ENCODE measurements at regions not wholly inside any gene's neighbourhood (a gene's known extent, or its start where the extent isn't known, plus 50 kb on each side); places are given as distances from the start of the nearest gene placed in this dataset.

GRCh38 chr14:104461676-104462449, 117.7 kb upstream of the C14orf180 start:
- Mint-ChIP-seq H3K4me3 (peak overlapping the region in 1 of 2 donors; percentile 61), H3K36me3 (no peaks in the 10 kb centered on the region), H3K9me3 (peaks cover 0 to 5% (median 0%) of the 10 kb centered on the region in 7 donors), H3K27me3 (ENCODE audit: low read depth in 3 of 3) (peaks cover 37 to 52% (median 49%) of the 10 kb centered on the region in 3 donors), H3K4me1 (no peaks in the 10 kb centered on the region), H3K27ac (no peak overlapping the region)
- Histone ChIP-seq H2AFZ (ENCODE audit: insufficient read depth, low read depth, low read length, poor library complexity, severe bottlenecking) (no peak overlapping the region), H3K4me1 (ENCODE audit: control insufficient read depth in 1 of 2, insufficient read depth in 2 of 2, low read length in 2 of 2) (no peaks in the 10 kb centered on the region), H4K20me1 (ENCODE audit: insufficient read depth, low read length) (no peaks in the 10 kb centered on the region), H3K4me3 (replicated peaks in 1 of 3; ENCODE audit: low read depth in 2 of 3, low read length in 3 of 3) (no peak overlapping the region), H3K9me3 (replicated peaks in 1 of 2; ENCODE audit: control insufficient read depth in 1 of 2, insufficient read depth in 1 of 2, low read length in 2 of 2) (peaks cover 0 to 7% of the 10 kb centered on the region in 2 donors), H3K4me2 (replicated peaks; ENCODE audit: extremely low read depth, low read length, poor library complexity, severe bottlenecking) (no peak overlapping the region), H3K27ac (ENCODE audit: low read depth in 1 of 2, low read length in 2 of 2) (no peak overlapping the region), H3K79me2 (ENCODE audit: insufficient read depth, low read length) (no peaks in the 10 kb centered on the region), H3K9ac (ENCODE audit: insufficient read depth, low read length, poor library complexity, severe bottlenecking) (no peak overlapping the region), H3K36me3 (replicated peaks in 1 of 2; ENCODE audit: control insufficient read depth in 1 of 2, insufficient read depth in 2 of 2, low read length in 2 of 2) (no peaks in the 10 kb centered on the region), H3K27me3 (ENCODE audit: control insufficient read depth in 2 of 2, insufficient read depth in 2 of 2, low read length in 2 of 2) (peaks cover 27 to 34% of the 10 kb centered on the region in 2 donors)
- TF ChIP-seq CTCF (IDR thresholded peaks at IDR 0.05): no peak
- WGBS (ENCODE audit: insufficient coverage): 1% methylated on average over 63 of the region's 66 CpGs
- DNase-seq: no peak
- intact Hi-C loops (cut with micrococcal nuclease): no loop called here

GRCh38 chr14:104462651-104463630, 116.6 kb upstream of the C14orf180 start:
- Histone ChIP-seq H4K20me1 (ENCODE audit: insufficient read depth, low read length) (no peaks in the 10 kb centered on the region), H3K9ac (ENCODE audit: insufficient read depth, low read length, poor library complexity, severe bottlenecking) (no peak overlapping the region), H3K4me1 (ENCODE audit: control insufficient read depth in 1 of 2, insufficient read depth in 2 of 2, low read length in 2 of 2) (no peaks in the 10 kb centered on the region), H3K4me3 (replicated peaks in 1 of 3; ENCODE audit: low read depth in 2 of 3, low read length in 3 of 3) (no peak overlapping the region), H3K9me3 (replicated peaks in 1 of 2; ENCODE audit: control insufficient read depth in 1 of 2, insufficient read depth in 1 of 2, low read length in 2 of 2) (peaks cover 0 to 7% of the 10 kb centered on the region in 2 donors), H3K4me2 (replicated peaks; ENCODE audit: extremely low read depth, low read length, poor library complexity, severe bottlenecking) (no peak overlapping the region), H3K27ac (ENCODE audit: low read depth in 1 of 2, low read length in 2 of 2) (no peak overlapping the region), H2AFZ (ENCODE audit: insufficient read depth, low read depth, low read length, poor library complexity, severe bottlenecking) (no peak overlapping the region), H3K79me2 (ENCODE audit: insufficient read depth, low read length) (no peaks in the 10 kb centered on the region), H3K27me3 (ENCODE audit: control insufficient read depth in 2 of 2, insufficient read depth in 2 of 2, low read length in 2 of 2) (peaks cover 27 to 34% of the 10 kb centered on the region in 2 donors), H3K36me3 (replicated peaks in 1 of 2; ENCODE audit: control insufficient read depth in 1 of 2, insufficient read depth in 2 of 2, low read length in 2 of 2) (no peaks in the 10 kb centered on the region)
- intact Hi-C loops (cut with micrococcal nuclease): no loop called here
- H3K9me3 Mint-ChIP-seq: peaks cover 0 to 5% (median 0%) of the 10 kb centered on the region in 7 donors
- peaks cover 37 to 46% (median 43%) of the 10 kb centered on the region in 3 donors for H3K27me3 Mint-ChIP-seq (ENCODE audit: low read depth in 3 of 3)
- no peak overlapping the region for H3K27ac Mint-ChIP-seq
- no peak for DNase-seq
- no peaks in the 10 kb centered on the region for H3K36me3 Mint-ChIP-seq
- 93% methylated on average over 7 of the region's 16 CpGs for WGBS (ENCODE audit: insufficient coverage)
- no peaks in the 10 kb centered on the region for H3K4me1 Mint-ChIP-seq
- no peak for TF ChIP-seq CTCF (IDR thresholded peaks at IDR 0.05)
- peak overlapping the region in 1 of 2 donors; percentile 58 for H3K4me3 Mint-ChIP-seq

All from CD14-positive monocyte (primary cell).